ENCODE measurements at regions not wholly inside any gene's neighbourhood (a gene's known extent, or its start where the extent isn't known, plus 50 kb on each side); places are given as distances from the start of the nearest gene placed in this dataset.

DNA sequence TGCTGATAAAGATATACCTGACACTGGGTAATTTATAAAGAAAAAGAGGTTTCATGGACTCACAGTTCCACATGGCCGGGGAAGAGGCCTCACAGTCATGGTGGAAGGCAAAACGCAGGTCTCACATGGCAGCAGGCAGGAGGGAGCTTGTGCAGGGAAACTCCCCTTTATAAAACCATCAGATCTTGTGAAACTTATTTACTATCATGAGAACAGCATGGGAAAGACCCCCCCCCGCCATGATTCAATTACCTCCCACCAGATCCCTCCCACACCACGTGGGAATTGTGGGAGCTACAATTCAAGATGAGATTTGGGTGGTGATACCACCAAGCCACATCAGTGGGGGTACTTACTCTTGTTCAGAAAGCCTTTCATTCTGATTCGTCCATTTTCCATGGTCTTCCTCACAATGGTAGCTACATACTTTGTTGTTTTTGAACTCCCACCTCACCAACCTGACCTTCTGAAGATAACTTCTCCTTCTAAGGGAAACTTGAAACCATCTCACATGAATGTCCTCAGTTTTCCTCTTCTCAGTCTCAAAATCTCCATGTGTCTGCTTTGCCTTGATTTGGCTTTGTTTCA, 275.6 kb upstream of the PROK2 start:
- Histone ChIP-seq H3K4me2 (ENCODE audit: insufficient read depth in 1 of 2, low read depth in 2 of 2, low read length in 2 of 2) (no peak overlapping the region), H3K27ac (ENCODE audit: low read depth, low read length) (no peak overlapping the region), H3K4me3 (ENCODE audit: extremely low read depth in 1 of 4, insufficient read depth in 2 of 4, low read depth in 3 of 4, low read length in 4 of 4) (no peak overlapping the region), H2BK20ac (ENCODE audit: low read length) (no peak overlapping the region), H3K23ac (ENCODE audit: insufficient read length) (no peak overlapping the region), H2AK5ac (ENCODE audit: low read depth, low read length) (no peak overlapping the region), H2AFZ (ENCODE audit: low read length) (no peak overlapping the region), H4K5ac (ENCODE audit: insufficient read length, low read depth, low read length) (no peak overlapping the region), H3K79me1 (ENCODE audit: low read depth, low read length) (no peaks in the 10 kb centered on the region), H3K23me2 (ENCODE audit: low read depth, low read length) (no peaks in the 10 kb centered on the region; the same call in 1 of the 2 replicates), H3K9ac (replicated peaks in 1 of 4; ENCODE audit: extremely low read depth in 1 of 4, low read depth in 3 of 4, low read length in 3 of 4) (no peak overlapping the region), H3K36me3 (ENCODE audit: control insufficient read depth in 2 of 4, insufficient read depth in 4 of 4, low read length in 3 of 4) (no peaks in the 10 kb centered on the region), H3K4ac (replicated peaks; ENCODE audit: insufficient read length, low read depth, low read length) (no peak overlapping the region), H3K27me3 (replicated peaks in 1 of 4; ENCODE audit: control insufficient read depth in 3 of 4, extremely low read depth in 1 of 4, insufficient read depth in 3 of 4, low read length in 3 of 4) (no peaks in the 10 kb centered on the region), H3K4me1 (replicated peaks in 1 of 4; ENCODE audit: control insufficient read depth in 3 of 4, insufficient read depth in 4 of 4, low read length in 3 of 4) (no peaks in the 10 kb centered on the region), H3K18ac (ENCODE audit: extremely low read depth, low read length) (no peak overlapping the region), H3K79me2 (ENCODE audit: control insufficient read depth in 1 of 2, insufficient read depth in 2 of 2, low read length in 2 of 2) (no peaks in the 10 kb centered on the region), H3K56ac (replicated peaks; ENCODE audit: insufficient read length, low read depth, low read length) (peak overlapping the region; percentile 10), H3K9me3 (ENCODE audit: insufficient read depth in 2 of 2, low read depth in 1 of 2, low read length in 1 of 2) (peaks cover 0 to 5% of the 10 kb centered on the region in 2 experiments; a peak in 2 of 4 replicates), H2BK15ac (ENCODE audit: low read length) (no peak overlapping the region), H2BK12ac (ENCODE audit: low read depth, low read length) (no peak overlapping the region), H2BK5ac (ENCODE audit: low read depth, low read length) (no peak overlapping the region), H4K91ac (replicated peaks; ENCODE audit: insufficient read length, low read length) (no peak overlapping the region), H3K14ac (ENCODE audit: insufficient read length) (no peak overlapping the region), H4K20me1 (replicated peaks in 1 of 2; ENCODE audit: control insufficient read depth in 1 of 2, insufficient read depth in 2 of 2, low read length in 2 of 2) (no peaks in the 10 kb centered on the region), H2BK120ac (replicated peaks; ENCODE audit: low read depth, low read length) (no peak overlapping the region), H4K8ac (ENCODE audit: extremely low read depth, insufficient read depth, low read length) (no peak overlapping the region)
- CTCF ChIA-PET (ENCODE audit: partially characterized antibody): interaction anchor here (0.5 to 2.3 kb wide), 3 partner anchors 9 to 1201 kb away, joined by 3 to 7 read pairs (median 3); no protein-coding TSS in a partner anchor
- POLR2A ChIA-PET (ENCODE audit: partially characterized antibody): no interaction called here
- DNase-seq (ENCODE audit: low read depth in 1 of 2, low spot score in 2 of 2) (no peak), FAIRE-seq (no peak)
- WGBS, 2 experiments (ENCODE audit: extremely low coverage in 1 of 2, insufficient coverage in 1 of 2, insufficient read length in 1 of 2, insufficient replicate concordance in 2 of 2, low coverage in 1 of 2, low lambda C conversion rate in 2 of 2, missing lambda C conversion rate in 1 of 2): 68% methylated on average over 5 of the region's 5 CpGs; no CpG with 5 or more reads in 1 of the 2 experiments
- TF ChIP-seq PHF8 (conservative IDR thresholded peaks at IDR 0.05; ENCODE audit: low read depth, low read length) (no peak), SIX5 (IDR thresholded peaks at IDR 0.05; ENCODE audit: low read depth, low read length) (no peak), ZNF274 (IDR thresholded peaks at IDR 0.05; ENCODE audit: borderline replicate concordance, extremely low read depth, low read length) (no peak), CREB1 (IDR thresholded peaks at IDR 0.05) (no peak), SP2 (IDR thresholded peaks at IDR 0.05; ENCODE audit: low read length) (no peak), POLR2A (IDR thresholded peaks at IDR 0.05; ENCODE audit: control extremely low read depth in 1 of 2, low read depth in 2 of 2, low read length in 2 of 2) (no peak), GTF2F1 (IDR thresholded peaks at IDR 0.05; ENCODE audit: borderline replicate concordance, low read depth, low read length) (no peak), SAP30 (IDR thresholded peaks at IDR 0.05; ENCODE audit: insufficient read depth, insufficient replicate concordance, low read length) (no peak), ATF3 (IDR thresholded peaks at IDR 0.05; ENCODE audit: insufficient read depth, low read depth, low read length) (no peak), SRF (IDR thresholded peaks at IDR 0.05; ENCODE audit: low read depth, low read length) (no peak), TAF1 (IDR thresholded peaks at IDR 0.05; ENCODE audit: low read depth, low read length) (no peak), MAFK (IDR thresholded peaks at IDR 0.05; ENCODE audit: low read depth, low read length) (no peak), TCF12 (IDR thresholded peaks at IDR 0.05; ENCODE audit: low read depth, low read length) (no peak)

Data from H1 (cell line).